T-helper 17 cell (primary cell): ENCODE measurements at regions not wholly inside any gene's neighbourhood (a gene's known extent, or its start where the extent isn't known, plus 50 kb on each side); places are given as distances from the start of the nearest gene placed in this dataset.

Experiments used
- ATAC-seq: fragments of 150-1000 bp; cut with Tn5 transposase; 2 replicates; pipeline ENCODE4 v1.10.0; 2021; ENCODE audit warnings: mild to moderate bottlenecking, moderate library complexity
- DNase-seq, 3 donors: peaks; one replicate each; pipeline versions ENCODE4 v3.0.0 to v3.0.0-alpha.2; 2020 to 2021
- H3K9me3 ChIP-seq: one replicate; pipeline ENCODE4 v1.7.0; 2013; ENCODE audit warnings: low read length, mild to moderate bottlenecking; ENCODE audit not compliant: control insufficient read depth, poor library complexity, severe bottlenecking
- H3K27ac Mint-ChIP-seq: one replicate; pipeline ENCODE4 v1.8.0; 2022; ENCODE audit warnings: mild to moderate bottlenecking, moderate library complexity, mixed read lengths
- H3K27me3 Mint-ChIP-seq: one replicate; pipeline ENCODE4 v1.8.0; 2022; ENCODE audit warnings: mixed read lengths
- H3K36me3 Mint-ChIP-seq: one replicate; pipeline ENCODE4 v1.8.0; 2022; ENCODE audit warnings: low read depth, mixed read lengths
- H3K4me1 Mint-ChIP-seq: one replicate; pipeline ENCODE4 v1.8.0; 2022; ENCODE audit warnings: mild to moderate bottlenecking, mixed read lengths
- H3K4me3 Mint-ChIP-seq: one replicate; pipeline ENCODE4 v1.8.0; 2022; ENCODE audit warnings: mild to moderate bottlenecking, moderate library complexity, mixed read lengths

DNA sequence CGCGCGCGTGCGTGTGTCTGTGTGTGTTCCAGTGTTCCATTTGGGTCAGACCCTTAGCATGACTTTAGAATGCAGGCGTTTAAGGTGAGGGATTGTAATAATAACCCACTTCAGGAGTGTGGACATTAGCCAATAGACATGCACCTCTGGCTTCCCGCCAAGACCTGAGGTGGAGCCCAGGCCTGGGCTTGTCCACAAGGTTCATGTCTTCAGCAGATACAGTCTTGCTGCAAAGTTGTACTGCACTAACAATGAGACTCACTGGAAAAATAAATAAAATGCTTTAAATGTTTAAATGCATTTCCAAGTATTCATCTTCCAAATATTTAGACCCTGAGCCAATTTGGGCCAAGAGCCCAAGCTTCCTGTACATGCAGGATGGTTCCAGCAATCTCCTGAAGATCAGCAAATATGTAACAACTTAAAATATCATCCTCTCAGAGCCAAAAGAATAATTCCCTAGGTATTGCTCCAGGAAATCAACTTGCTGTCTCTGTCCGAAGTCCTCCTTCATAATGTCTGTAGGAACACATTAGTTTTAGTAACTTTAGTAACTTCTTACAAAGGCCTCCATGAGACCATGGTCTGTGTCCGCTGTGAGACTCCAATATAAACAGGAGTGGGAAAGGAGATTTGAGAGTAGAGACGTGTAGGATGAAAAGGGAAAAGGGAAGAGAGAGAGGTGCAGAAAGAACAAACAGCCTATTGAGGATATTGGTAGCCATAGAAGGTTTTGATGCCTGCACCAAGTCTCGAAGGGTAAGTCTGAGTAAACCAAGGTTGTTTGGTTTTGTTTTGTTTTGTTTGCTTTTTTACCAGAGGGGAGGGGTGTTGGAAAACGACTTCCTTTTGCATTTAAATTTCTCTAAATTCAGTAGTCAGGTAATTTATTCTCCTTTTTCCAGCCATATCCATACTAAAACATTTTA is 98.5 kb upstream of the KLF3 start:
- no peak for ATAC-seq
- Mint-ChIP-seq H3K4me3 (no peak overlapping the region), H3K4me1 (peaks cover 6% of the 10 kb centered on the region), H3K27ac (no peak overlapping the region), H3K36me3 (no peaks in the 10 kb centered on the region), H3K27me3 (peaks cover 13% of the 10 kb centered on the region)
- no peak for DNase-seq
- H3K9me3 ChIP-seq: no peaks in the 10 kb centered on the region

DNA sequence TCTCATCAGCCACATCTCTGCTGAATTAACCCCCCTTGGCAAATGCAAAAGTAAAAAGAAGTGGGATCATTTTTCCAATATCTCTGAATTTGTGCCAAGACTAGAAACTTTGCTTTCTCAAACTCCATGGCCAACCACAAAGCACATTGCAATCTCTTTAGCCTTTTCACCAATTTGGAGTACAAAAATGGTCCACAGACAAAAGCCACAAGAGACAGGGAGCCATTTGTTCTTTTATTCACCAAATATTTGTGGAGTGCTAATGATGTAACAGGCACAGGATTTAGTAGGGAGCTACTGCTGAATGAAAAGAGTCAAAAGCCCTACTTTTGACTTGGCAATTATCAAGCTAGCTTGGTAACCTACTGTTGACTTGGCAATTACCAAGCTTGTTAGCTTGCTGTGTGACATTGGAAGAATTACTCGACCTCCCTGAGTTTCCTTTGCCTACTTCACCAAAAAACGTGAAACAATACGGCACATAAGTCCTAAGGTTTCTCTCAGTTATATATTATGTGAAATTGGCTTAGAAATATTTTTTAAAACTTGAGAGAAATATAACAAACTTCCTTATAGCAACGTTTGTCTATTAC is 97.1 kb upstream of the KLF3 start:
- Mint-ChIP-seq H3K4me1 (peaks cover 1% of the 10 kb centered on the region), H3K27ac (no peak overlapping the region), H3K4me3 (no peak overlapping the region), H3K27me3 (peaks cover 13% of the 10 kb centered on the region), H3K36me3 (no peaks in the 10 kb centered on the region)
- DNase-seq (no peak), ATAC-seq (no peak)
- no peaks in the 10 kb centered on the region for H3K9me3 ChIP-seq

DNA sequence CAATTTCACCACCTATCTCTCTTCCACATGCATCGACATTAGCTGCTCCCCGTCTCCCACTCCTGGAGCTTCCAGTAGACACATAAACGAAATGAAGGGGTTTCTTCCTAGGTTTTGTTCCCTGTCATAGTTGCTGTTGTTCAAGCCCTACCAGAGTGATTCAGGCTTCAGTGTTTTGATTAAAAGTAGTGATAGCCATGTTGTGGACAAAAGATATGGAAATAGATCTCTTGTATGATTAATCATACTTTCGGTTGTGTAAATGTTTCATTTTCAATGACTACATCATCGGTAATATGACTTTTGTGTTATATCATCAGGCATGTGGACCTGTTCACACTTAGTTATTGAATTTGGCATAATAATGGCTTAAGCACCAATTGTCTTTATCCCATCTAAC is 96.5 kb upstream of the KLF3 start:
- H3K27ac Mint-ChIP-seq: no peak overlapping the region
- no peaks in the 10 kb centered on the region for H3K36me3 Mint-ChIP-seq
- DNase-seq: no peak
- H3K4me3 Mint-ChIP-seq: no peak overlapping the region
- H3K9me3 ChIP-seq: no peaks in the 10 kb centered on the region
- ATAC-seq: no peak
- H3K4me1 Mint-ChIP-seq: no peaks in the 10 kb centered on the region
- H3K27me3 Mint-ChIP-seq: peaks cover 13% of the 10 kb centered on the region

DNA sequence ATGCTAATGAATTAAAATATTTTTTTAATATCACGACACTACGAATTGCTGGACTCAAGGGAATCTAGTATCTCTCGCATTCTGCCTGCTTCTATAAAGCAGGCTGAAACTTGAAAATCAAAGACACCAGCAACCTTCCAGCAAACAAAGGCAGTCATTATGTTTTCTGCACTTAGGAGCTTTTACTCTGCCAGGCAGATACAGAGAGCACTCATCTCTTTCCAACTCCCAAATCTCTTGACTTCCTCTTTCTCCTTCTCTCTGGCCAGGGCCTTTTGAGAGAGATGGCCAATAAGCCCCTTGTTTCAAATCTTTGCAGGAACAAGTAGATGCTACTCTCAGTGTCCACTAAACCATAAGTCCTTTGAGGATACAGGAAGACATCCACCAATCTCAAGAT is 95.2 kb upstream of the KLF3 start:
- DNase-seq: no peak
- no peaks in the 10 kb centered on the region for H3K9me3 ChIP-seq
- Mint-ChIP-seq H3K4me3 (no peak overlapping the region), H3K36me3 (no peaks in the 10 kb centered on the region), H3K27ac (no peak overlapping the region), H3K27me3 (peaks cover 13% of the 10 kb centered on the region), H3K4me1 (no peaks in the 10 kb centered on the region)
- no peak for ATAC-seq

DNA sequence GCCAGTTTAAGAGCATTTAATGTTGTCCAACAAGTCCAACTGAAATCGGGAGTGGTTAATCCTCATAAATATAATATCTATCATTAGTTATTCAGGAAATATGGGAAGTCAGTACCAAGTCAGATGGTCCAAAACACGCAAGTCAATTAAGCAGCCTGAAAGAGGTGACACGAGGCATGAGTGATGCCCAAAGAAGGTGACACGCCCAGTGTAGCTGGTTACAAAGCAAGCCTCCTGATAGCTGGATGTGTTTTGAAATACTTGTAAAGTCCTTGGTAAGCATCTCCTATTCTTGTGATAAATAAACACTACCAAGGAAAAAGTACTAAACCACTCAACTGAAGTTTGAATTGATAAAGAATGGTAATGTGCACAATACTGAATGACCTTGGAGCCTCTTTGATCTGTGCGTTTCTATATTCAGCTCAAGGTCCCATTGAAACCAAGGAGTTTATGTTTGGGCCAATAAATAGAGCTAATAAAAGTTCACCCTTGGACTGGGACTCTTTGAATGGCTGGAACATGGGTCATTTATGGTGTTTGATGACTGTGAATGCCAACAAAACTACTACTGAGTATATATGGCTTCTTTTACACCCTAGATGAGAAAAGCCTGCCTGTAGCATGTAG is 93.2 kb upstream of the KLF3 start:
- no peaks in the 10 kb centered on the region for H3K9me3 ChIP-seq
- no peak overlapping the region for H3K4me3 Mint-ChIP-seq
- ATAC-seq: no peak
- H3K27me3 Mint-ChIP-seq: peaks cover 13% of the 10 kb centered on the region
- DNase-seq: no peak
- no peaks in the 10 kb centered on the region for H3K4me1 Mint-ChIP-seq
- H3K36me3 Mint-ChIP-seq: no peaks in the 10 kb centered on the region
- no peak overlapping the region for H3K27ac Mint-ChIP-seq

DNA sequence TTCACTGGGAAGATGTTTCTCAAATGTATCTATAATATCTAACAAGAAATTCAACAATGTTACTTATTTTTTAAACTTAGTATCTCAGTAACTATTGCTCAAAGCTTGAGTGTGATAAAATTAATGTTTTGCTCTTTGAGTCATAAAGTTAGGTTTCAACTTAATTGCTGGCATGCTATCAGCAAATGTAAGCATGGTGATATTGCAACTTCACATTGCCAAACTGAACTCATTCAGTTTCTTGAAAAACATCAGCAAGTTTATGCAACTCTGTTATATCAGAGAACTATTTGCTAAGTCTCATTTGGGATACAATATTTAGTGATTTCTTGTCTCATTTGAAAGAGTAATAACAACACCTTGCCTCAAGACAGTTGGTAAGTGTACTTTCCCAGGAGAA is 91.2 kb upstream of the KLF3 start:
- Mint-ChIP-seq H3K27ac (no peak overlapping the region), H3K4me3 (no peak overlapping the region), H3K36me3 (peaks cover 7% of the 10 kb centered on the region), H3K4me1 (peaks cover 2% of the 10 kb centered on the region), H3K27me3 (no peaks in the 10 kb centered on the region)
- ATAC-seq (no peak), DNase-seq (no peak)
- no peaks in the 10 kb centered on the region for H3K9me3 ChIP-seq

DNA sequence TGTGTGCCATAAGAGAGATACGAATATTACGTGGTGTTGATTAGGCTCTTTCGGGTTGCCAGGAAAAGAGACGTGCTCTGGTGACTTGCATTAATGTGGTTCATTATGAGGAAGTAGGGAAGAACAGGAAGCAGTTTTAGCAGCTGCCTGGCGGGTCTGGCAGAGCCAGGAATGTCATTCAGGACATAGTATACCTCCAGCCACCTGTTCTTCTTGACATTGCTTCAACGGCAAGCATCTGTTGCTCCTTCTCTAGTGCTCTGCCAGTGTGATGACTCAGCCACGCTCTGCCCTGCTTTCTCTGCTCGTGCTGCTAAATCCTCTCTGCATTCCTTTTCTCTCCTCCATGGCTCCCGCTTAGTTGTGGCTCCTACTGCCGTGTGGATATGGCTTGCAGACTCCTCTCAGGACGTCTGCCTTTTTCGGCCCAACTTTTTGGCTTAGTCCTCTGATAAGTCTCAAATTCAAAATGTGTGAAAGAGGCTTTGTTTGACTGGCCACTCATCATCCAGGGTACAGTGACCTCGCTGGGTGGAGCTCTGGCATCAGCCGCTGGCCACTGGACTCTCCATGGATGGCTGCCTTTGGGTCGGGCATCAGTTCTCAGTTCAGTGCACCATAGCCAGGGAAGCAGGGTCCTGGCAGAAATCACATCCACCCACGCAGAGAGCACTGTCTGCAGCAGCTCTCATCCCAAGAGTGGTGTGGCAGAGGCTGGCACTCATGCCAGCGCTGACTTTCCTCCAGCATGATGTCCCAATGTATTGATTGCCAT is 89.3 kb upstream of the KLF3 start:
- H3K36me3 Mint-ChIP-seq: peaks cover 7% of the 10 kb centered on the region
- peaks cover 2% of the 10 kb centered on the region for H3K4me1 Mint-ChIP-seq
- H3K4me3 Mint-ChIP-seq: no peak overlapping the region
- no peaks in the 10 kb centered on the region for H3K9me3 ChIP-seq
- H3K27me3 Mint-ChIP-seq: no peaks in the 10 kb centered on the region
- DNase-seq: no peak
- H3K27ac Mint-ChIP-seq: no peak overlapping the region
- ATAC-seq: no peak

DNA sequence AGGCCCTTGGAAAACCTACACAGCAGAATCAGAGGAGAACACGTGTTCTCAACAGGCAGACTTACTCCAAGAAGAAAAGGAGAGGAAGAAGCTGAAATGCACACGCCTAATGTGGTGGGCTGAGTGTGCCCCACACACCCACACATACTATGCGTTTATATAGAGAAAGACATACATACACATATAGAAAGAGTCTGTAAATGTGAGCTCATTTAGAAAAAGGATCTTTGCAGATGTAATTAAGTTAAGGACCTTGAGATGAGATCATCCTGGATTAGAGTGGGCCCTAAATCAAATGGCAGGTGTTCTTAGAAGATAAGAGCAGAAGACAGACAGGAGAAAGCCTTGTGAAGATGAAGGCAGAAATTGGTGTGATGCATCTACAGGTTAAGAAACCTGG is 87.2 kb upstream of the KLF3 start:
- Mint-ChIP-seq H3K27me3 (no peaks in the 10 kb centered on the region), H3K36me3 (peaks cover 7% of the 10 kb centered on the region), H3K4me1 (peaks cover 2% of the 10 kb centered on the region), H3K4me3 (no peak overlapping the region), H3K27ac (no peak overlapping the region)
- no peak for DNase-seq
- no peaks in the 10 kb centered on the region for H3K9me3 ChIP-seq
- no peak for ATAC-seq

DNA sequence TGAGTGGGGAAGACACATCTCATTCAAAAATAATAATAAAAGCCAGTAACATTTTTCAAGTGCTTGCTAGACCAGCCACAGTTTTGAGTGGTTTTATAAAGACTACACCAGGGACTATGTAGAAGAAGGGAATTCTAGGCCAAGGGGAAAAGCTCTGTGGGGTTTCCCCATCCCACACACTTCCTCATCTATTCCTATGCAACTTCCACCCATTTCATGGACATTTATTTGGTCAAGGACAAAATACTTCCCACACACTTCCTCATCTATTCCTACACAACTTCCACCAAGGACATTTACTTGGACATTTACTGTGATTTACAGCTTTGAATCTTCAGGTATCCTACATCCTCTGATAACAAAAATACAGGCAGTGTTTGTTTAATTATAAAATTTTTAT is 86.5 kb upstream of the KLF3 start:
- H3K9me3 ChIP-seq: no peaks in the 10 kb centered on the region
- no peak overlapping the region for H3K4me3 Mint-ChIP-seq
- no peak overlapping the region for H3K27ac Mint-ChIP-seq
- DNase-seq: no peak
- peaks cover 5% of the 10 kb centered on the region for H3K4me1 Mint-ChIP-seq
- H3K36me3 Mint-ChIP-seq: peaks cover 7% of the 10 kb centered on the region
- ATAC-seq: no peak
- no peaks in the 10 kb centered on the region for H3K27me3 Mint-ChIP-seq

DNA sequence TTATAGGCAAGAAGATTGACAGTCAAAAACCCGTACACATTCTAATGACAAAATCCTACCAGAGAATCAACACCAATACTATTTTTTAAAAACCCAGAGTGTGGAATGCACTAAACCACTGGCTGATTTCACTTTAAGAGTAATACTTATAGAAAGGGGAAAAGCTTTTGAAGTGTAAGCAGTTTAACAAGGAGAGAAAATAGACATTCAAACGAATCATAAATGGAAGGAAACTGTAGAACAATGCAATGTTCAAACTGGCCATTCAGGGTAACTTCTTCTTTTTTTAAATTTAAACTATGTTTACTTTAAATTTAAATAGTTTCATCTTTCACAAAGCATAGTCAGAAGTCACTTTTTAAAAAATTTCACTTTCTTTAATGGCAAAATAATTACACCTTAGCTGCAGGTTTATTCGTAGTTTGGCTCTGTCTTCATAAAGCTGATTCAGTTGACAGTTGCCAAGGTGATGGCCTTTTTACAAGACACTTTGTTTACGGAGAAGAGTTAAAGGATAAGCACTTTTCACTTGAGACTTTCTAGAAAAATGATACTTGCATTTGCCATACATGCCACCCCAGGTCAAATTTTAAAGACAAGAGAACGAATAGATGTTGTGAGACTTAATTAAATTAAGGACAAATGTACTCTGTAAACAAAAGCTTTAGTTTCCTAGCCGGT is 82.4 kb upstream of the KLF3 start:
- Mint-ChIP-seq H3K36me3 (peaks cover 5% of the 10 kb centered on the region), H3K4me1 (peaks cover 18% of the 10 kb centered on the region), H3K27me3 (no peaks in the 10 kb centered on the region), H3K4me3 (no peak overlapping the region), H3K27ac (peak overlapping the region; percentile 1)
- no peaks in the 10 kb centered on the region for H3K9me3 ChIP-seq
- DNase-seq (no peak), ATAC-seq (no peak)

DNA sequence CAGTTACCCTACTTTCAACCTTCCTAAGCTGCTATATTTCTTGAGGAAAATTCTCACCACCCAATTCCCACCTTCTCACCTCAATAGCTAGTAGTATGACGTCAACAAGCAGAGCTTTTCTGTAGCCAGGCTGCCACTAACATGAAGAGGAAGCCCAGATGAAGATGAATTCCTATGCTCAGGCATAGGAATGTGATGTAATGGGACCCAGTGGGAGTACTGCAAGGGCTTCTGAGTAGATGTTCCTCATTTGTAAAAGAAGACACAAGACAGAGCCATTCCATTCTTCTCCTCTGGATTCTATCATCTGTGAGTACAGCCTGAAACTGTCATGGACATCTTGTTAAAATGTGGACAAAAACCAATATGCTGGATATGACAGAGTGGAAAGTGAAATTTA is 81.6 kb upstream of the KLF3 start:
- Mint-ChIP-seq H3K36me3 (peaks cover 5% of the 10 kb centered on the region), H3K4me3 (no peak overlapping the region), H3K4me1 (peaks cover 18% of the 10 kb centered on the region), H3K27me3 (no peaks in the 10 kb centered on the region), H3K27ac (peak overlapping the region; percentile 1)
- no peak for DNase-seq
- no peak for ATAC-seq
- H3K9me3 ChIP-seq: no peaks in the 10 kb centered on the region

DNA sequence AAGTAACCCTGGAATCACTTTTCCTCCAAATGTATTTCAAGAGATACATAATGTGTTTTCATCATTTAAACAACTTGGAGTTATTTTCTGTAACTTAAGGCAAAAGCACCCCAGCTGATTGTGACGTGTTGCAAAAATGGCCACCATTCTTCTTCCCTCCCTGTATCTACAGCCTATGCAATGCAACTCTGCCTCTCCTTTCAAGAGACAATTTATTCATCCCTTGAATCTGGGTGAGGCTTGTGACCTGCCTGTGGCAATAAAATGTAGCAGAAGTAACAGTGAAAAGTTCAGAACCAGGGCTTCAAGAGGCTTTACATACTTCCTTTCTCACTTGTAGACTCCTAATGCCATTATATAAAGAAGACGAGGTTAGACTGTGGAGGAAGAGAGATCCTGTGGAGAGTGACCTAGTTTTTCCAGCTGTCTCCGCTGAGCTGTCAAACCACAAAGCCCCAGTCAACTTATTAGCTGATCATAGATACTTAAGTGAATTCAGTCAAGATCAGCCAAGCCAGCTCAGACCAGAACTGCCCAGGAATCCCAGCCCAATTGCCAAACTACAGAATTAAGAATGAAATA is 81.0 kb upstream of the KLF3 start:
- Mint-ChIP-seq H3K36me3 (peaks cover 5% of the 10 kb centered on the region), H3K4me1 (peaks cover 16% of the 10 kb centered on the region), H3K27ac (peak overlapping the region; percentile 1), H3K4me3 (peak overlapping the region; percentile 63), H3K27me3 (no peaks in the 10 kb centered on the region)
- no peaks in the 10 kb centered on the region for H3K9me3 ChIP-seq
- ATAC-seq (peak; percentile 88), DNase-seq (no peak)
